Effector memory CD4-positive, alpha-beta T cell (primary cell): ENCODE measurements at regions not wholly inside any gene's neighbourhood (a gene's known extent, or its start where the extent isn't known, plus 50 kb on each side); places are given as distances from the start of the nearest gene placed in this dataset.

Source experiments
- DNase-seq, 3 donors: peaks; one replicate each; pipeline ENCODE4 v3.0.0-alpha.2; 2020
- H3K27ac ChIP-seq: 2 replicates; pipeline ENCODE4 v1.7.0; 2013; ENCODE audit warnings: mild to moderate bottlenecking, low read length, moderate library complexity; ENCODE audit not compliant: insufficient read depth, poor library complexity, severe bottlenecking
- H3K27me3 ChIP-seq: replicated peaks from 2 replicates; pipeline ENCODE4 v1.7.0; 2013; ENCODE audit warnings: mild to moderate bottlenecking, low read length; ENCODE audit not compliant: insufficient read depth, control insufficient read depth, poor library complexity, severe bottlenecking
- H3K36me3 ChIP-seq: 2 replicates; pipeline ENCODE4 v1.7.0; 2013; ENCODE audit warnings: mild to moderate bottlenecking, low read length, moderate library complexity; ENCODE audit not compliant: control insufficient read depth, insufficient read depth
- H3K4me1 ChIP-seq: 2 replicates; pipeline ENCODE4 v1.7.0; 2013; ENCODE audit warnings: low read length, mild to moderate bottlenecking; ENCODE audit not compliant: control insufficient read depth, insufficient read depth, poor library complexity, severe bottlenecking
- H3K4me3 ChIP-seq: 2 replicates; pipeline ENCODE4 v1.7.0; 2013; ENCODE audit warnings: low read length, low read depth, mild to moderate bottlenecking; ENCODE audit not compliant: insufficient read depth, poor library complexity, severe bottlenecking
- H3K9me3 ChIP-seq: 2 replicates; pipeline ENCODE4 v1.7.0; 2013; ENCODE audit warnings: mild to moderate bottlenecking, low read length, moderate library complexity; ENCODE audit not compliant: control insufficient read depth

DNA sequence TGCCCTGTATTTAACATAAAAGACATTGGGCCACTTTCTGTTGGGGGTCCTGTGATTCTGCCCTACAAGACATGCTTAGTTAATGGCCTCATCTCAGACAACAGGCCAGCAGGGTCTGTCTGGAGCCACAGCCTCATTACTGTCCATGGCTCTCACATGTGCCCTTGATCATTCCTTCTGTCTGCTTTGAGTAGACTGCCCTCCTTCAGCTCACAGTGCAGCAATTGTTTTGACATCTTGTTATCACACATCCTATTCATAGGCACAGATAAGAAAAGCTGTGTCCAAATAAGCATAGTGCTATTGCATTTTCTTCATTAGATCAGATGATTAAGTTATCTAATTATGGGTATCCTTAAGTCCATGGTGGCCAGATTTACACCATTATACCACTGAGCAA is 127.9 kb downstream of the KCTD12 start:
- H3K27ac ChIP-seq = no peak overlapping the region
- no peaks in the 10 kb centered on the region for H3K27me3 ChIP-seq
- no peaks in the 10 kb centered on the region for H3K4me1 ChIP-seq
- H3K9me3 ChIP-seq = no peaks in the 10 kb centered on the region
- no peak for DNase-seq
- H3K36me3 ChIP-seq = no peaks in the 10 kb centered on the region
- no peak overlapping the region for H3K4me3 ChIP-seq

DNA sequence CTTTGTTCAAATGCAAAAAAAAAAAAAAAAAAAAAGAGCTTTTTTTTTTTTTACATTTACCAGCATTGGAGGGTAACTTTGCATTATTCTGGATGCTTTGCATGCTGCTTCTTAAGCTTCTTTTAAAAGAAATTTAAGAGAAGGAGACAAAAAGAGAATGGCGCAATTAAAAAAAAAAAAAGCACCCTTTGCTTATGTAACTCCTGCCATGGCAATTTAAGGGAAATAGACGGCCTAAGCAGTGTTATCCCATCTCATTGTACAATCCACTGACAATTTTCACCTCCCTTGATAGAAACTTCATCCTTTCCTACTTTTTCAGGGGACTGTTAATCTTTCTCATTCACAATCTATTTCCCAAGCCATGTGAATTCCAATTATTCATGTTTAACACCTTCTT is 129.8 kb downstream of the KCTD12 start:
- H3K36me3 ChIP-seq = no peaks in the 10 kb centered on the region
- no peak overlapping the region for H3K4me3 ChIP-seq
- DNase-seq = no peak
- H3K9me3 ChIP-seq = no peaks in the 10 kb centered on the region
- H3K27ac ChIP-seq = no peak overlapping the region
- no peaks in the 10 kb centered on the region for H3K4me1 ChIP-seq
- no peaks in the 10 kb centered on the region for H3K27me3 ChIP-seq

DNA sequence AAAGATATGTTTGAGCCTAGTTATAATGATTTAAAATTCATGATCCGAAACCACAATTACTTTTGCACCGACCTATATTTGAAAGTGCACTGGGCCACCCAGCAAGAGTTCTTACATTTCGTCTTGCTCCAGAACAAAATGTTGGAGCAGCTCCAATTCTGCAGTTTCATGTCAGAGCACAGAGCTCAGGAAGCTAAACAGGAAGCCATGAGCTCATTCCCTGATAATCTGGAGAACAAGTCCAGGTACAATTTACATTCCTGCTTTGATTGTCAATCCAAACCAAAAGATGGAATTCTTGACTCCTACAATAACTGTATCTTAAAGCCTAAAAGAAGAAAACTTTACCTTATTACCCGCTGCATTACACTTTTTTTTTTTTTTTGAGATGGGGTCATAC is 131.8 kb downstream of the KCTD12 start:
- Histone ChIP-seq H3K4me3 (no peak overlapping the region), H3K9me3 (no peaks in the 10 kb centered on the region), H3K27me3 (no peaks in the 10 kb centered on the region), H3K36me3 (no peaks in the 10 kb centered on the region), H3K4me1 (no peaks in the 10 kb centered on the region), H3K27ac (no peak overlapping the region)
- no peak for DNase-seq

- Histone ChIP-seq H3K9me3 (no peaks in the 10 kb centered on the region), H3K4me3 (no peak overlapping the region), H3K27me3 (no peaks in the 10 kb centered on the region), H3K4me1 (no peaks in the 10 kb centered on the region), H3K27ac (no peak overlapping the region), H3K36me3 (no peaks in the 10 kb centered on the region)
- no peak for DNase-seq
These were observed 134.9 kb downstream of the KCTD12 start for GRCh38 chr13:76751278-76751677.

- no peak overlapping the region for H3K27ac ChIP-seq
- no peak for DNase-seq
- H3K4me1 ChIP-seq = no peaks in the 10 kb centered on the region
- H3K27me3 ChIP-seq = no peaks in the 10 kb centered on the region
- H3K36me3 ChIP-seq = no peaks in the 10 kb centered on the region
- no peak overlapping the region for H3K4me3 ChIP-seq
- no peaks in the 10 kb centered on the region for H3K9me3 ChIP-seq
These were observed 136.1 kb downstream of the KCTD12 start for GRCh38 chr13:76750126-76750525.

- no peaks in the 10 kb centered on the region for H3K27me3 ChIP-seq
- H3K4me3 ChIP-seq = no peak overlapping the region
- no peak overlapping the region for H3K27ac ChIP-seq
- no peaks in the 10 kb centered on the region for H3K9me3 ChIP-seq
- no peak for DNase-seq
- H3K36me3 ChIP-seq = no peaks in the 10 kb centered on the region
- no peaks in the 10 kb centered on the region for H3K4me1 ChIP-seq
These were observed 140.7 kb downstream of the KCTD12 start for GRCh38 chr13:76745261-76746200.

- H3K4me3 ChIP-seq = no peak overlapping the region
These were observed 144.6 kb downstream of the KCTD12 start for GRCh38 chr13:76741624-76742023.

GRCh38 chr13:76741046-76741445 is 145.2 kb downstream of the KCTD12 start:
- Histone ChIP-seq H3K36me3 (no peaks in the 10 kb centered on the region), H3K4me1 (no peaks in the 10 kb centered on the region), H3K9me3 (no peaks in the 10 kb centered on the region), H3K4me3 (no peak overlapping the region), H3K27ac (no peak overlapping the region), H3K27me3 (no peaks in the 10 kb centered on the region)
- no peak for DNase-seq

More at GRCh38 chr13:76741624-76742023, 144.6 kb downstream of the KCTD12 start:
- DNase-seq = no peak
- Histone ChIP-seq H3K27ac (no peak overlapping the region), H3K9me3 (no peaks in the 10 kb centered on the region), H3K4me1 (no peaks in the 10 kb centered on the region), H3K27me3 (no peaks in the 10 kb centered on the region), H3K36me3 (no peaks in the 10 kb centered on the region)

- Histone ChIP-seq H3K4me1 (no peaks in the 10 kb centered on the region), H3K27ac (no peak overlapping the region), H3K4me3 (no peak overlapping the region), H3K9me3 (no peaks in the 10 kb centered on the region), H3K27me3 (no peaks in the 10 kb centered on the region), H3K36me3 (no peaks in the 10 kb centered on the region)
- DNase-seq = no peak
These were observed 147.6 kb downstream of the KCTD12 start for GRCh38 chr13:76738616-76739015.

- no peak for DNase-seq
- no peaks in the 10 kb centered on the region for H3K4me1 ChIP-seq
- no peaks in the 10 kb centered on the region for H3K27me3 ChIP-seq
- no peaks in the 10 kb centered on the region for H3K9me3 ChIP-seq
- H3K27ac ChIP-seq = no peak overlapping the region
- H3K4me3 ChIP-seq = no peak overlapping the region
- no peaks in the 10 kb centered on the region for H3K36me3 ChIP-seq
These were observed 148.7 kb downstream of the KCTD12 start for GRCh38 chr13:76737526-76737925.
